ENCODE measurements at regions not wholly inside any gene's neighbourhood (a gene's known extent, or its start where the extent isn't known, plus 50 kb on each side); places are given as distances from the start of the nearest gene placed in this dataset.
"Not testable (repeated sequence)": the region's sequence is repeated elsewhere in the genome, so short reads cannot be mapped to it uniquely, and the experiment has no call there.

- DNase-seq: peak; percentile 49
These were observed 90.7 kb downstream of the CD24 start for GRCh38 chr6:106883808-106884262.

GRCh38 chr6:106882601-106883518 lies 91.7 kb downstream of the CD24 start:
- no peak for DNase-seq

GRCh38 chr6:106882138-106882537 lies 92.4 kb downstream of the CD24 start:
- DNase-seq: no peak

GRCh38 chr6:106880952-106881351 lies 93.6 kb downstream of the CD24 start:
- no peak for DNase-seq

- no peak for DNase-seq
These were observed 98.7 kb downstream of the CD24 start for GRCh38 chr6:106875782-106876321.

- DNase-seq: no peak
These were observed 100.0 kb downstream of the CD24 start for GRCh38 chr6:106874481-106874880.

GRCh38 chr6:106872049-106872448 lies 102.5 kb downstream of the CD24 start:
- no peak for DNase-seq

GRCh38 chr6:106870824-106871717 lies 103.5 kb downstream of the CD24 start:
- DNase-seq: no peak

- DNase-seq: no peak
These were observed 104.5 kb downstream of the CD24 start for GRCh38 chr6:106870069-106870468.

GRCh38 chr6:106869203-106869602 lies 105.3 kb downstream of the CD24 start:
- no peak for DNase-seq

- no peak for DNase-seq
These were observed 107.5 kb downstream of the CD24 start for GRCh38 chr6:106866875-106867658.

GRCh38 chr6:106862858-106863257 lies 111.7 kb downstream of the CD24 start:
- no peak for DNase-seq

GRCh38 chr6:106860940-106861339 lies 113.6 kb downstream of the CD24 start:
- DNase-seq: no peak

GRCh38 chr6:106858653-106859092 lies 115.9 kb downstream of the CD24 start:
- DNase-seq: no peak

GRCh38 chr6:106857771-106858652 lies 116.5 kb downstream of the CD24 start:
- DNase-seq: no peak

GRCh38 chr6:106857310-106857709 lies 117.2 kb downstream of the CD24 start:
- DNase-seq: not testable (repeated sequence)

- no peak for DNase-seq
These were observed 118.2 kb downstream of the CD24 start for GRCh38 chr6:106856227-106856874.

- no peak for DNase-seq
These were observed 119.4 kb downstream of the CD24 start for GRCh38 chr6:106855117-106855516.

- DNase-seq: no peak
These were observed 124.7 kb downstream of the CD24 start for GRCh38 chr6:106849676-106850332.

GRCh38 chr6:106849120-106849519 lies 125.4 kb downstream of the CD24 start:
- DNase-seq: no peak
